WTC11 (cell line): ENCODE measurements at regions not wholly inside any gene's neighbourhood (a gene's known extent, or its start where the extent isn't known, plus 50 kb on each side); places are given as distances from the start of the nearest gene placed in this dataset.

Experiments used
- ATAC-seq: fragments of 200-7000 bp; cut with Tn5 transposase; 2 replicates; pipeline ENCODE4 v1.10.0; 2021; ENCODE audit warnings: mild to moderate bottlenecking, moderate library complexity
- CTCF ChIA-PET: fragments of 300-600 bp; sonication (Branson Sonifier 250); formaldehyde crosslinking; loops from one replicate; lab custom pipeline; 2021; ENCODE audit warnings: antibody characterized with exemption; lab: Charles Lee
- POLR2A ChIA-PET: fragments of 350-600 bp; sonication (Branson Sonifier 250); formaldehyde crosslinking; loops from one replicate; lab custom pipeline; 2021; ENCODE audit warnings: antibody characterized with exemption; lab: Charles Lee
- DNase-seq: peaks from one replicate; pipeline ENCODE4 v3.0.0; 2021; ENCODE audit warnings: low spot score
- H3K27ac Mint-ChIP-seq: 2 replicates; pipeline ENCODE4 v1.8.0; 2021; ENCODE audit warnings: mixed read lengths
- H3K27me3 Mint-ChIP-seq: 2 replicates; pipeline ENCODE4 v1.8.0; 2021; ENCODE audit warnings: low read depth, mild to moderate bottlenecking, moderate library complexity, mixed read lengths
- H3K36me3 Mint-ChIP-seq: 2 replicates; pipeline ENCODE4 v1.8.0; 2021; ENCODE audit warnings: mixed read lengths
- H3K4me1 Mint-ChIP-seq: 2 replicates; pipeline ENCODE4 v1.8.0; 2022; ENCODE audit warnings: mixed read lengths
- H3K4me3 Mint-ChIP-seq: 2 replicates; pipeline ENCODE4 v1.8.0; 2021; ENCODE audit warnings: mild to moderate bottlenecking, moderate library complexity, mixed read lengths
- H3K9me3 Mint-ChIP-seq: 2 replicates; pipeline ENCODE4 v1.8.0; 2021; ENCODE audit warnings: mixed read lengths
- ATF1 ChIP-seq: sonication (generic); formaldehyde crosslinking; IDR thresholded peaks from 2 replicates; pipeline ENCODE4 v1.8.1; 2023; ENCODE audit warnings: mild to moderate bottlenecking, moderate library complexity, missing genetic modification reagents
- CREB1 ChIP-seq: sonication (generic); formaldehyde crosslinking; IDR thresholded peaks from 2 replicates; pipeline ENCODE4 v1.8.0; 2023; ENCODE audit warnings: mild to moderate bottlenecking, missing genetic modification reagents
- ESRRA ChIP-seq: sonication (generic); formaldehyde crosslinking; IDR thresholded peaks from 2 replicates; pipeline ENCODE4 v1.8.1; 2022; ENCODE audit warnings: mild to moderate bottlenecking, missing genetic modification reagents, borderline replicate concordance
- FOXJ3 ChIP-seq: sonication (generic); formaldehyde crosslinking; IDR thresholded peaks from 2 replicates; pipeline ENCODE4 v1.9.0; 2021; ENCODE audit warnings: missing genetic modification reagents, mild to moderate bottlenecking, borderline replicate concordance
- FOXK1 ChIP-seq: sonication (generic); formaldehyde crosslinking; IDR thresholded peaks from 2 replicates; pipeline ENCODE4 v1.8.0; 2022; ENCODE audit warnings: mild to moderate bottlenecking, moderate library complexity, missing genetic modification reagents
- GTF2I ChIP-seq: fragments of 250-450 bp; sonication (Bioruptor Pico); conservative IDR thresholded peaks from 2 replicates; pipeline ENCODE4 v1.4.0; 2021; ENCODE audit warnings: mild to moderate bottlenecking
- NFATC4 ChIP-seq: fragments of 250-450 bp; sonication (Bioruptor Pico); IDR thresholded peaks from 2 replicates; pipeline ENCODE4 v1.9.0; 2021; ENCODE audit warnings: mild to moderate bottlenecking
- NR1H2 ChIP-seq: sonication (generic); formaldehyde crosslinking; IDR thresholded peaks from 2 replicates; pipeline ENCODE4 v1.9.0; 2021; ENCODE audit warnings: mild to moderate bottlenecking, moderate library complexity, missing genetic modification reagents
- NR2C2 ChIP-seq: sonication (generic); formaldehyde crosslinking; IDR thresholded peaks from 2 replicates; pipeline ENCODE4 v1.8.0; 2022; ENCODE audit warnings: mild to moderate bottlenecking, missing genetic modification reagents
- ZBTB21 ChIP-seq: sonication (generic); formaldehyde crosslinking; IDR thresholded peaks from 2 replicates; pipeline ENCODE4 v1.8.1; 2023; ENCODE audit warnings: mild to moderate bottlenecking, missing genetic modification reagents, borderline replicate concordance
- ZNF317 ChIP-seq: sonication (generic); formaldehyde crosslinking; IDR thresholded peaks from 2 replicates; pipeline ENCODE4 v1.8.1; 2023; ENCODE audit warnings: low read depth, mild to moderate bottlenecking, moderate library complexity, missing genetic modification reagents, borderline replicate concordance
- ZNF416 ChIP-seq: fragments of 250-450 bp; sonication (Bioruptor Pico); IDR thresholded peaks from 2 replicates; pipeline ENCODE4 v1.9.0; 2021; ENCODE audit warnings: mild to moderate bottlenecking, inconsistent platforms
- TF ChIP-seq, protein P1 (sequence below): sonication (generic); formaldehyde crosslinking; IDR thresholded peaks from 2 replicates; pipeline ENCODE4 v1.8.0; 2022; ENCODE audit warnings: missing genetic modification reagents
- TF ChIP-seq, protein P2 (sequence below): sonication (generic); formaldehyde crosslinking; IDR thresholded peaks from 2 replicates; pipeline ENCODE4 v1.8.1; 2022; ENCODE audit warnings: missing genetic modification reagents, borderline replicate concordance
- TF ChIP-seq, protein P3 (sequence below): sonication (generic); formaldehyde crosslinking; IDR thresholded peaks from 2 replicates; pipeline ENCODE4 v1.8.1; 2022; ENCODE audit warnings: low read depth, mild to moderate bottlenecking, moderate library complexity, missing genetic modification reagents, borderline replicate concordance
- TF ChIP-seq, protein P4 (sequence below): sonication (generic); formaldehyde crosslinking; IDR thresholded peaks from 2 replicates; pipeline ENCODE4 v1.8.0; 2022; ENCODE audit warnings: mild to moderate bottlenecking, missing genetic modification reagents
- TF ChIP-seq, protein P5 (sequence below): fragments of 250-450 bp; sonication (Bioruptor Pico); IDR thresholded peaks from 2 replicates; pipeline ENCODE4 v1.8.0; 2021; ENCODE audit warnings: mild to moderate bottlenecking
- TF ChIP-seq, protein P6 (sequence below): sonication (generic); formaldehyde crosslinking; IDR thresholded peaks from 2 replicates; pipeline ENCODE4 v1.8.0; 2023; ENCODE audit warnings: missing genetic modification reagents

DNA sequence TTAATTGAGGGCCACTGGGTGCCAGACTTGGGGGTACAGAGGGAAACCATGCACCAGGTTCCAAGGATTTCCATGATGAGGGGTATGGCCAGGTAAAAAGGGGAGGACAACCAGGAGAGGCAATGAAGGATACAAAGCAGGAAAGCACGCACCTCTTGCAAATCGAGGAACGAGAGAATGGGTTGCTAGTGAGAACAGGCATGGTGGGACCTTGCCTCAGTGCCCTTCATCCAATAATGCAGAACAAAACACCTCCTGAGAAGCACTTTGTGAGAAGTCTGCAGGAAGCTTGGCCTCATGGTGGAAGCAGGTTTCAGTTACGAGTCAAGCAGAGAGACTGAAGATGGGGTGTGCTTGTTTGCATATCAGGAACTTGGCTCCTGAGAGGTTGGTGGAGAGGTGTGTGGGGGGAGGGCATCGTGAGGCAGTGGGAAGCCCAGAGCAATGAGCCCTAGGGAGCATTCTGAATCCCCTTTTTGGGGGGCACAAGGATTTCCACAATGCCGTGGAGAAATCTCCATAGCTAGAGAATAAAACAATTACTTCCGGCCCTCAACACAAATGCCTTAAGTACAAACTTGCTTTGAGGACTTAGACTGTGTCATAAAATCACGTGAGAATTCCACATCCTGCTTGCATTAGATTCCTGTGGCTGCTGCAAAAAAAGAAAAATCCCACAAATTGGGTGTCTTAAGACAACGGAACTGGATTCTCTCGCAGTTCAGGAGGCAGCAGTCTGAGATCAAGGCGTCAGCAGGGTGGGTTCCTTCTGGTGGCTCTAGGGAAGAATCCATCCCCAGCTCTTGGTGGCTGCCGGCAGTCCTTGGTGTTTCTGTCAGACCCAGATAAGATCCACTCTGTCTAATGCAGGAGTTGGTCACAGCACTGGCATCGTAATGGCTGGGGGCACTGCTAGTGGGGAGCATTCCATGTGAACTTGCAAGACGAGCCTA lies 54.9 kb upstream of the BACE2 start:
- TF ChIP-seq, protein P1, sequence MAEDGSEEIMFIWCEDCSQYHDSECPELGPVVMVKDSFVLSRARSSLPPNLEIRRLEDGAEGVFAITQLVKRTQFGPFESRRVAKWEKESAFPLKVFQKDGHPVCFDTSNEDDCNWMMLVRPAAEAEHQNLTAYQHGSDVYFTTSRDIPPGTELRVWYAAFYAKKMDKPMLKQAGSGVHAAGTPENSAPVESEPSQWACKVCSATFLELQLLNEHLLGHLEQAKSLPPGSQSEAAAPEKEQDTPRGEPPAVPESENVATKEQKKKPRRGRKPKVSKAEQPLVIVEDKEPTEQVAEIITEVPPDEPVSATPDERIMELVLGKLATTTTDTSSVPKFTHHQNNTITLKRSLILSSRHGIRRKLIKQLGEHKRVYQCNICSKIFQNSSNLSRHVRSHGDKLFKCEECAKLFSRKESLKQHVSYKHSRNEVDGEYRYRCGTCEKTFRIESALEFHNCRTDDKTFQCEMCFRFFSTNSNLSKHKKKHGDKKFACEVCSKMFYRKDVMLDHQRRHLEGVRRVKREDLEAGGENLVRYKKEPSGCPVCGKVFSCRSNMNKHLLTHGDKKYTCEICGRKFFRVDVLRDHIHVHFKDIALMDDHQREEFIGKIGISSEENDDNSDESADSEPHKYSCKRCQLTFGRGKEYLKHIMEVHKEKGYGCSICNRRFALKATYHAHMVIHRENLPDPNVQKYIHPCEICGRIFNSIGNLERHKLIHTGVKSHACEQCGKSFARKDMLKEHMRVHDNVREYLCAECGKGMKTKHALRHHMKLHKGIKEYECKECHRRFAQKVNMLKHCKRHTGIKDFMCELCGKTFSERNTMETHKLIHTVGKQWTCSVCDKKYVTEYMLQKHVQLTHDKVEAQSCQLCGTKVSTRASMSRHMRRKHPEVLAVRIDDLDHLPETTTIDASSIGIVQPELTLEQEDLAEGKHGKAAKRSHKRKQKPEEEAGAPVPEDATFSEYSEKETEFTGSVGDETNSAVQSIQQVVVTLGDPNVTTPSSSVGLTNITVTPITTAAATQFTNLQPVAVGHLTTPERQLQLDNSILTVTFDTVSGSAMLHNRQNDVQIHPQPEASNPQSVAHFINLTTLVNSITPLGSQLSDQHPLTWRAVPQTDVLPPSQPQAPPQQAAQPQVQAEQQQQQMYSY (CRISPR knock-in tag), result peak; percentile 97
- TF ChIP-seq ESRRA (CRISPR knock-in tag) (no peak), ZNF317 (CRISPR knock-in tag) (no peak), FOXK1 (CRISPR knock-in tag) (no peak)
- TF ChIP-seq, protein P2, sequence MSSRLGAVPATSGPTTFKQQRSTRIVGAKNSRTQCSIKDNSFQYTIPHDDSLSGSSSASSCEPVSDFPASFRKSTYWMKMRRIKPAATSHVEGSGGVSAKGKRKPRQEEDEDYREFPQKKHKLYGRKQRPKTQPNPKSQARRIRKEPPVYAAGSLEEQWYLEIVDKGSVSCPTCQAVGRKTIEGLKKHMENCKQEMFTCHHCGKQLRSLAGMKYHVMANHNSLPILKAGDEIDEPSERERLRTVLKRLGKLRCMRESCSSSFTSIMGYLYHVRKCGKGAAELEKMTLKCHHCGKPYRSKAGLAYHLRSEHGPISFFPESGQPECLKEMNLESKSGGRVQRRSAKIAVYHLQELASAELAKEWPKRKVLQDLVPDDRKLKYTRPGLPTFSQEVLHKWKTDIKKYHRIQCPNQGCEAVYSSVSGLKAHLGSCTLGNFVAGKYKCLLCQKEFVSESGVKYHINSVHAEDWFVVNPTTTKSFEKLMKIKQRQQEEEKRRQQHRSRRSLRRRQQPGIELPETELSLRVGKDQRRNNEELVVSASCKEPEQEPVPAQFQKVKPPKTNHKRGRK (CRISPR knock-in tag), result peak; percentile 90; the same call in 1 of the 2 replicates
- H3K4me1 Mint-ChIP-seq, result peaks cover 21% of the 10 kb centered on the region
- H3K36me3 Mint-ChIP-seq, result no peaks in the 10 kb centered on the region
- ChIA-PET POLR2A (no interaction called here), CTCF (interaction anchor here (1.0 to 1.2 kb wide), 3 partner anchors 9 to 299 kb away, joined by 3 to 6 read pairs (median 4); no protein-coding TSS in a partner anchor)
- ATAC-seq (peak; percentile 88), DNase-seq (no peak)
- H3K27ac Mint-ChIP-seq, result no peak overlapping the region
- H3K9me3 Mint-ChIP-seq, result no peaks in the 10 kb centered on the region
- 0 out of 2 replicates have a peak overlapping the region, but pooled peaks have one; percentile 1 for H3K4me3 Mint-ChIP-seq
- H3K27me3 Mint-ChIP-seq, result peaks cover 5% of the 10 kb centered on the region; the same call in 1 of the 2 replicates

DNA sequence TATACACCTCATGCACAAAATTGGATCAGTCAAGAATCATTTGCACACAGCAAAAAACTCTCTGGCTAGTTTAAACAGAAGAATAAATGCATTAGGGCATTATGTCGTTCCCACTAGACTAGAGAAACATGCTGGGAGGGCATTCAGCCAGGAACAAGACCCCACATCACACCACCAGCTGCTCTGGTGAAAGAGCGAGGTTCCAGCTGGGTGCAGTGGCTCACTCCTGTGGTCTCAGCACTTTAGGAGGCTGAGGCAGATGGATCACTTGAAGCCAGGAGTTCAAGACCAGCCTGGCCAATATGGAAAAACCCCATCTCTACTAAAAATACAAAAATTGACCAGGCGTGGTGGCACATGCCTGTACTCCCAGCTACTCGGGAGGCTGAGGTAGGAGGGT lies 52.1 kb upstream of the BACE2 start:
- DNase-seq (no peak), ATAC-seq (no peak)
- no peak overlapping the region for H3K27ac Mint-ChIP-seq
- H3K27me3 Mint-ChIP-seq, result peaks cover 5% of the 10 kb centered on the region; the same call in 1 of the 2 replicates
- no peaks in the 10 kb centered on the region for H3K36me3 Mint-ChIP-seq
- peaks cover 8% of the 10 kb centered on the region for H3K9me3 Mint-ChIP-seq
- no peak overlapping the region for H3K4me3 Mint-ChIP-seq
- TF ChIP-seq NR2C2 (CRISPR knock-in tag) (no peak), NFATC4 (CRISPR knock-in tag) (no peak), NR1H2 (CRISPR knock-in tag) (no peak), ATF1 (no peak), FOXJ3 (CRISPR knock-in tag) (no peak), ZNF416 (CRISPR knock-in tag) (no peak), ZBTB21 (no peak), GTF2I (CRISPR knock-in tag) (no peak), CREB1 (CRISPR knock-in tag) (no peak)
- TF ChIP-seq, protein P3, sequence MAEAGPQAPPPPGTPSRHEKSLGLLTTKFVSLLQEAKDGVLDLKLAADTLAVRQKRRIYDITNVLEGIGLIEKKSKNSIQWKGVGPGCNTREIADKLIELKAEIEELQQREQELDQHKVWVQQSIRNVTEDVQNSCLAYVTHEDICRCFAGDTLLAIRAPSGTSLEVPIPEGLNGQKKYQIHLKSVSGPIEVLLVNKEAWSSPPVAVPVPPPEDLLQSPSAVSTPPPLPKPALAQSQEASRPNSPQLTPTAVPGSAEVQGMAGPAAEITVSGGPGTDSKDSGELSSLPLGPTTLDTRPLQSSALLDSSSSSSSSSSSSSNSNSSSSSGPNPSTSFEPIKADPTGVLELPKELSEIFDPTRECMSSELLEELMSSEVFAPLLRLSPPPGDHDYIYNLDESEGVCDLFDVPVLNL (CRISPR knock-in tag), result no peak
- TF ChIP-seq, protein P4, sequence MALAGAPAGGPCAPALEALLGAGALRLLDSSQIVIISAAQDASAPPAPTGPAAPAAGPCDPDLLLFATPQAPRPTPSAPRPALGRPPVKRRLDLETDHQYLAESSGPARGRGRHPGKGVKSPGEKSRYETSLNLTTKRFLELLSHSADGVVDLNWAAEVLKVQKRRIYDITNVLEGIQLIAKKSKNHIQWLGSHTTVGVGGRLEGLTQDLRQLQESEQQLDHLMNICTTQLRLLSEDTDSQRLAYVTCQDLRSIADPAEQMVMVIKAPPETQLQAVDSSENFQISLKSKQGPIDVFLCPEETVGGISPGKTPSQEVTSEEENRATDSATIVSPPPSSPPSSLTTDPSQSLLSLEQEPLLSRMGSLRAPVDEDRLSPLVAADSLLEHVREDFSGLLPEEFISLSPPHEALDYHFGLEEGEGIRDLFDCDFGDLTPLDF, result no peak
- TF ChIP-seq, protein P5, sequence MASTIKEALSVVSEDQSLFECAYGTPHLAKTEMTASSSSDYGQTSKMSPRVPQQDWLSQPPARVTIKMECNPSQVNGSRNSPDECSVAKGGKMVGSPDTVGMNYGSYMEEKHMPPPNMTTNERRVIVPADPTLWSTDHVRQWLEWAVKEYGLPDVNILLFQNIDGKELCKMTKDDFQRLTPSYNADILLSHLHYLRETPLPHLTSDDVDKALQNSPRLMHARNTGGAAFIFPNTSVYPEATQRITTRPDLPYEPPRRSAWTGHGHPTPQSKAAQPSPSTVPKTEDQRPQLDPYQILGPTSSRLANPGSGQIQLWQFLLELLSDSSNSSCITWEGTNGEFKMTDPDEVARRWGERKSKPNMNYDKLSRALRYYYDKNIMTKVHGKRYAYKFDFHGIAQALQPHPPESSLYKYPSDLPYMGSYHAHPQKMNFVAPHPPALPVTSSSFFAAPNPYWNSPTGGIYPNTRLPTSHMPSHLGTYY (CRISPR knock-in tag), result no peak
- TF ChIP-seq, protein P6, sequence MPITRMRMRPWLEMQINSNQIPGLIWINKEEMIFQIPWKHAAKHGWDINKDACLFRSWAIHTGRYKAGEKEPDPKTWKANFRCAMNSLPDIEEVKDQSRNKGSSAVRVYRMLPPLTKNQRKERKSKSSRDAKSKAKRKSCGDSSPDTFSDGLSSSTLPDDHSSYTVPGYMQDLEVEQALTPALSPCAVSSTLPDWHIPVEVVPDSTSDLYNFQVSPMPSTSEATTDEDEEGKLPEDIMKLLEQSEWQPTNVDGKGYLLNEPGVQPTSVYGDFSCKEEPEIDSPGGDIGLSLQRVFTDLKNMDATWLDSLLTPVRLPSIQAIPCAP (CRISPR knock-in tag), result no peak
- peaks cover 21% of the 10 kb centered on the region for H3K4me1 Mint-ChIP-seq
- ChIA-PET POLR2A (no interaction called here), CTCF (interaction anchor here (0.6 kb wide), 1 partner anchor 18 kb away, joined by 3 read pairs; no protein-coding TSS in a partner anchor)
